ENCODE measurements at regions not wholly inside any gene's neighbourhood (a gene's known extent, or its start where the extent isn't known, plus 50 kb on each side); places are given as distances from the start of the nearest gene placed in this dataset.

- TF ChIP-seq CTCF (conservative IDR thresholded peaks at IDR 0.05): no peak
- TF ChIP-seq ZFX (IDR thresholded peaks at IDR 0.05): no peak
Observed at GRCh38 chr18:43526426-43527145, 249.3 kb upstream of the SYT4 start.
